Stimulated activated CD4-positive, alpha-beta T cell treated with anti-CD3 and anti-CD28 coated beads, Interleukin-4, amount 100 ng/mL, for 4 hours (primary cell): ENCODE measurements at regions not wholly inside any gene's neighbourhood (a gene's known extent, or its start where the extent isn't known, plus 50 kb on each side); places are given as distances from the start of the nearest gene placed in this dataset.

ENCODE experiments used
- DNase-seq, 2 experiments: peaks; one replicate each; pipeline ENCODE4 v3.0.0-alpha.2; 2020

DNA sequence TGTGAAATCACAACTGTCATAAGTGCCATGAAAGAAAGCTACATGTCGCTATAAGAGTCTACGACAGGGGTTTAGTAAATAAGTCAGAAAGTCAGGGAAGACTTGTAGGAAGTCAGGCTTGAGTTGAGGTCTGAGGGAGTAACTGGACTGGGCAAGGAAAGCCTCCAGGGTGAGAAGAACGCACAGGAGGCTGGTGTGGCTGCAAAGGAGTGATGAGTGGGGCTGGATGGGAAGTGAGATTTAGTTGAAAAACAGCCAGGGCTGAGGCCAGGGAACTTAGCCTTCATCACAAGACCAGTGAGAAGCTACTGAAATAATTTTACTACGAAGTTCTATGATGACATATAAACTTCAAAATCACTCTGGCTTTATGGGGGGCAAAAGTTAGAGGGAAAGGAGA, 763.7 kb upstream of the PHF14 start:
- no peak for DNase-seq

DNA sequence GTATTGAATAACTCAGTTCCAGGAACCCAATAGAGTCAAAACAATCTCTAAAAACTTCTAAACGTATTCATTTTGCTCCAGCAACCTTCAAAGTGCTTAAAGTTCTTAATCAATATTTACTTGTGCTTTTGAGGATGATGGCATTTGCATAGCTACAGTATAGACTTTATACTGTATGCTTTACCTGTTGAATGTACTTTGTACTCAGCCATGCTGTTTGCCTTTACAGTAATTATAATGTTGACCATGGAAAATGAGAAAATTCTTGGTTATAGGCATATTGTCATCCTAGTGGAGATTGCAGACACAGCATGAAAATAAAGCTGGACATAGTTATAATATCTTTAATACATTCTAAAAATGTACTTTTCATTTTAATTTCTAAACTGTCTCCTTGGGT, 762.7 kb upstream of the PHF14 start:
- no peak for DNase-seq

- DNase-seq, result no peak
Observed at GRCh38 chr7:10211861-10212260, 761.8 kb upstream of the PHF14 start.

DNA sequence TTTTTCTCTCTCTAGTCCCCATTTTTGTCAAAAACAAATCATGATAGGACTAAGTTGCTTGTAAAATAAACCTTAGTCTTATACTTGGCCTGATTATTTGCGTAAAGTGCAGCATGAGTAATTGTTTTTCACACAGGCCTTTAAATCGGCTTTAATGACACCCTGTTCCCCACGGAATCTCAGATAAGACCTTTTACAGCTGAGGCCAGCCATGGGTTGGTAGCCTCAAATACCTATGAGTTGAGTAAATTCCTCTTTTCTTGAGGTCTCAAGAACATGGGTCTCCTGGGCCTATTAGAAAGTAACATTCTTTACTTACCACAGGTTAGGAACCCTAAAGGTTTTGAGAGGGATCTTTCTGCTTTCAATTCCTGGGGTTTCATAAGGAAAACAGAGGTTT, 761.0 kb upstream of the PHF14 start:
- DNase-seq, result no peak

DNA sequence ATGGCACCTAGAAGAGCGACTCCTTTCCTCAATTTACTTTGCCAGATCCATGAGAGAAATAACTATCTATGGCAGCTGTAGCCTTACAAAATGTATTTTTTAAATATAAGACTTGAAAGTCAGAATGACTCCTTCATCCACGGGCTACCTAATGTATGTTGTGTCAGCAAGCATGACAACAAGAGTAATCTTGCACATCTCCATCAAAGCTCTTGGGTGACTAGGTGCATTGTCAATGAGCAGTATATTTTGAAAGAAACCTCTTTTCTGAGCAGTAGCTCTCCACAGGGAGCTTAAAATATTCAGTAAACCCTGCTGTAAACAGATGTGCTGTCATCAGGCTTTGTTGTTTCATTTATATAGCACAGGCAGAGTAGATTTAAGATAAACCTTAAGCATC, 757.2 kb upstream of the PHF14 start:
- no peak for DNase-seq

DNA sequence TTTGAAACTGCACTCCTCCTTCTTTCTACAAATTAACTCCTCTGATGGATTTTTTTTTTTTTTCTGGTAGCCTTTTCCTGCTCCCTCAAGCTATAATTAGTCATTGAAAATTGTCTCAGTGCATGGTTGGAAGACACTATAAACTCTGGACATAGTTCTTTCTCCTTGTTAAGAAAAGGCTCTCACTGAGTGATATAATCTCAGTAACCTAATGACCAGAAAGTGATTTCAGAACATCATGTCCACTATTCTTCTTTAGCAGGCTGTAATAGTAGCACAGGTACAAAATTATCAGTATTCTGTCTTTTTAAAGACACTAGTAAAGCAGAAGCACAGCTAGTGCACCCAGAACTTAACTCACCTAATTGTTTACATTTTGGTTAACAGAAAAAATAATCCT, 752.6 kb upstream of the PHF14 start:
- no peak for DNase-seq

DNA sequence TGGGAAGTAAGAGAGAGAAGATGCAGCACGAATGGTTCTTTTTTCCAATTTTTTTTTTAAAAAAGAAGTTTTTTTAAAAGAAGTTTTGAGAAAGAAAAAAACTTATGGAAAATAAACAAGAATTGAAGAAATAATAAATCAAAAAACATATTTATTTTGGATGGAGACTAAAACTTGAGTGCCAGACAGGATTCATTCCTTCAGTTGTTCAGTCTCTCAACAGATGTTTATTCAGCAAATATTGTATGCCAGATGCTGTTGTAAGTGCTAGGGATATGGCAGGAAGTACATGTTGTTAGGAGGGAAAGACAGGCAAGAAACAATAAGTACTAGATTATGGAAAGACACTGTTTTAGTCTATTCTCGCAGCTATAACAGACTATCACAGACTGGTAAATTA, 750.7 kb upstream of the PHF14 start:
- DNase-seq, result no peak

GRCh38 chr7:10225275-10225674, 748.4 kb upstream of the PHF14 start:
- DNase-seq, result no peak

GRCh38 chr7:10237306-10237705, 736.4 kb upstream of the PHF14 start:
- no peak for DNase-seq

DNA sequence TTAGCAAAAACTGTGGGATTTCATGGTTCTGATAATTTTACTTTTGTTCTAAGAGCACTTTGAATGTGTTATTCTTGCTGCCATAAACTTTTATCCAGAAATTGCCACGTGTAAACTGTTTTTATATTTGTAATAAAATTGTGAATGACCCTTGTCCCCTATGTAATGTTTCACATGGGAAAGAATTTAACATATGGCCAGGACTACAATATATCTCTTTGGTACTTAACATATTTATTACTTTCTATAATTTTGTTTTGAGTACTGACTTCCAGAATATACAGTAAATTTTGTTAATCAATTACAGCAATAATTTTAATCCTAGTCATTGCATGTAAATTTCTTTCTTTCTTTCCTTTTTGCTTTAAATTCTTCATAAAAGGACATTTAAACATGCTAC, 735.0 kb upstream of the PHF14 start:
- no peak for DNase-seq

GRCh38 chr7:10239695-10240345, 733.9 kb upstream of the PHF14 start:
- no peak for DNase-seq

- DNase-seq, result no peak
Observed at GRCh38 chr7:10245406-10245805, 728.3 kb upstream of the PHF14 start.

GRCh38 chr7:10257438-10257837, 716.2 kb upstream of the PHF14 start:
- no peak for DNase-seq

GRCh38 chr7:10266976-10267375, 706.7 kb upstream of the PHF14 start:
- no peak for DNase-seq

- DNase-seq, result no peak
Observed at GRCh38 chr7:10268034-10268433, 705.6 kb upstream of the PHF14 start.

GRCh38 chr7:10282909-10283308, 690.8 kb upstream of the PHF14 start:
- DNase-seq, result no peak

DNA sequence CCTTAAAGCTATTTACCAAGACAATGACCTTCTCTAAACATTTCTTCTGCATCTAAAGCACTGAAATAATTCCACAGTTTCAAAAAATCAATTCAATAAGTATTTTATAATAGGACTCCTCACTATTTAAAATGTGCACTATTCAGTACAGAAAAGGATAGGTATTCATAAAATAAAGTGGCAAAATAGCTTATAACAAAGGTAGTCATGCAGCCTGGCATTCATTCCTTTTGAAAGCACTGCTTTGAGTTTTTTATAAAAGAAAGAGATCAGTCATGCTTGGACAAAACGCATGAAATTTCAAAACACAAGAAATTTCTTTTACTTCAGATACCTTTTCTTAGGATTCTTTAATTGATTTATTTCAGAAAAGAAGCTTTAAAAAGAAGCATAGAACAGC, 689.7 kb upstream of the PHF14 start:
- no peak for DNase-seq

DNA sequence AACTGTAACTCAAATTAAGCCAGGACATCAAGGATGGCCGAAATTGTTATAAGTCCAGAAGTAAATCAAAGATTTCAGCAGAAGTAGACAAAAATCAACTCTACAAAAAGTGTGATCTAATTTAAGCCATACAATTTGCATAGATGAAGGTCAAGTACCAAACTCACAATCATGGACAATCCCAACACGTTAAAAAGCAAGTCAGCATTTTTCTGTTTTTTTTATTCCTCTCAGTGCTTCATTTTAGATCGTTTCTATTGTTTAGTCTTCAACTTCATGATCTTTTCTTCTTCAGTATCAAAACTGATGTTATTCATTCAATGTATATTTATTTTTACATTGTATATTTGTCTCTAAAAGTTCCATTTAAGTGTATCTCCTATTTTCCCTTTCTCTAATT, 674.3 kb upstream of the PHF14 start:
- no peak for DNase-seq

DNA sequence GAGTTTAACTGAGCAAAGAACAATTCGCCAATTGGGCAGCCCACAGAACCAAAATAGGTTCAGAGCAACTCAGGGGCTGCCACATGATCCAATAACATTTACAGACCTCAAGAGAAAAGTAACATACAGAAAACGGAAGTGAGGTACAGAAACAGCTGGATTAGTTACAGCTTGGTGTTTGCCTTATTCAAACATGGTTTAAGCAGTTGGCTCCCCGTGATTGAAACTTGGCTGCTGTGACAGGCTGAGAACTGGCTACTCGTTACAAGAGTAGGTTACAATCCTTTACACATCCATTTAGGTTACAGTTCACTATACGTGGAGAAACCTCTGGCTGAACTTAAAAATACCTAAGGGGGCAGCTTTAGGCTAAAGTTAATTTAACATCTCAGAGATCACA, 673.1 kb upstream of the PHF14 start:
- DNase-seq, result no peak

- no peak for DNase-seq
Observed at GRCh38 chr7:10308276-10308675, 665.4 kb upstream of the PHF14 start.

- DNase-seq, result no peak
Observed at GRCh38 chr7:10312942-10313341, 660.7 kb upstream of the PHF14 start.

GRCh38 chr7:10315881-10316280, 657.8 kb upstream of the PHF14 start:
- no peak for DNase-seq

DNA sequence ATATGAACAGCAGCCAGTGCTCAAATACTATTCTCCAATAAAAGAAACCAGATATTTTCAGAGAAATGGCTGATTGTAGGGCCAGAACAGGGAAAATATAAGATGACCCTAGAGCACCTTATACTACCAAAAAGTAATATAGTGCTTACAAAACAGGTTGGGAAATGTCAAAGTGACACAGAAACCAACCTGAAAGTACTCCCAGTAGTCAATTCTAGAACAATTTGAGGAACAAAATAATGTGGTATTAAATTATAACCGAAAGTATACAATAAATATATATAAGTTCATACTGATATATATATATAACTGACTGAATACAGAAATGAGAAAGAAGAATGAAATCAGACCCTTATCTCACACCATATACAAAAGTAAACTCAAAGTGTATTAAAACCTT, 657.2 kb upstream of the PHF14 start:
- no peak for DNase-seq

DNA sequence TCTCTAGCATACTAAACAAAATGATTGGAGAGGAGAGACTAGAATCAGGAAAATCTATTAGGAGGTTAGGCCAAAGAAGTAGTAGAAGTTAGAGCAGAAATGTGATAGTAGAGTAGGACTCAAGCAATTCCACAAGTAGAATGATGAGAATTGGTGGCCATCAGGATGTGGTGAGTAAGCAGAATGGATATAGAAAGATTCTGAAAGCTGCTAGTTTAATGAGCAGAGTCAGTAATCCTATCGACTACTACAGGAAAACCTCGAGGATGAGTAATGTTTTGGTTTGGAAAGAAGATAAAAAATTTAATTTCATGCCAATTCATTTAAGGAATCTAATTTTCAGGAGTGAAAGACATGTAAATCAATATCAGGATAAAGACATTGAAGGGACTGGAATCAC, 648.3 kb upstream of the PHF14 start:
- no peak for DNase-seq

DNA sequence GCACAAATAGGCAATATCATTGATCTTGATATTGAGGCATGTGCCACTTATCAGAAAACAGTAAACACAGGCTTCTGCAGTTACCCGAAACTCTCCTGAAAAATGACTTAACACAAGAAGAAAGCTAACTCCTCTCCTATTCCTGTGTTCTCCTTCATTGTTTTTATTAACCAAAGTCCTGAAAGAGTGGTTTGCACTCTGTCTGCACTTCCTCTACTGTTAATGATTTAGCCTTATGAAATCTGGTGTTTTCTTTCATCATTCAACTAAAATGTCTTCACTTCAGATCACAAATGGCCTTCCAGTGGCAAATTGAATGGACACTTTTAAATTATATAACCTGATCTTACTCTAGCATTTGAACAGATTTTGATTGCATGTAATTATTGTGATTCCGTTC, 630.6 kb upstream of the PHF14 start:
- no peak for DNase-seq

DNA sequence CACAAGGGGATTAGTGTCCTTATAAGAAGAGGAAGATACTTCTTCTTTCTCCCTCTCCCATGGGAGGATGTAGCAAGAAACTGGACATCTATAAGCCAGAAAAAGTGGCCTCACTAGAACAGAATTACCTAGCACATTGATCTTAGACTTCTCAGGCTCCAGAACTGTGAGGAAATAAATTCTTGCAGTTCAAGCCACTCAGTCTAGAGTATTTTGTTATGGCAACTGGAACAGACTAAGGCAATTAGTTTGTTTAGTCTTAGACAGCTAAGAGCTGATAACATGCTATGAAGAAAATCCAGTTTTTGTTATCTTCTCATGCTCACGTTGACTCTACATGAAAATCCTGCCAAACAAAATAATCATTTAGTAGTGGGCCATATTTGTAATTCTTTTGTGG, 627.6 kb upstream of the PHF14 start:
- DNase-seq, result no peak
